Stomach (tissue), 4 donors: ENCODE measurements at regions not wholly inside any gene's neighbourhood (a gene's known extent, or its start where the extent isn't known, plus 50 kb on each side); places are given as distances from the start of the nearest gene placed in this dataset.

Experiments used
- POLR2AphosphoS5 ChIP-seq, 3 donors: sonication (generic); formaldehyde crosslinking; IDR thresholded peaks; one replicate each; pipeline ENCODE4 v1.6.1; 2016; ENCODE audit warnings: antibody characterized with exemption in 3 of 3
- TF ChIP-seq, protein P1 (sequence below), 7 experiments: fragments of 450-650 bp in 4 of 7; fragments of 200-600 bp in 3 of 7; sonication (generic) in 3 of 7; IDR thresholded peaks; one replicate each; pipeline ENCODE4 v1.5.1; 2016 to 2019; ENCODE audit warnings: antibody characterized with exemption in 7 of 7, control low read depth in 2 of 7, mild to moderate bottlenecking in 1 of 7

GRCh38 chr15:69576948-69577351 lies 124.3 kb downstream of the RPLP1 start:
- TF ChIP-seq, protein P1, sequence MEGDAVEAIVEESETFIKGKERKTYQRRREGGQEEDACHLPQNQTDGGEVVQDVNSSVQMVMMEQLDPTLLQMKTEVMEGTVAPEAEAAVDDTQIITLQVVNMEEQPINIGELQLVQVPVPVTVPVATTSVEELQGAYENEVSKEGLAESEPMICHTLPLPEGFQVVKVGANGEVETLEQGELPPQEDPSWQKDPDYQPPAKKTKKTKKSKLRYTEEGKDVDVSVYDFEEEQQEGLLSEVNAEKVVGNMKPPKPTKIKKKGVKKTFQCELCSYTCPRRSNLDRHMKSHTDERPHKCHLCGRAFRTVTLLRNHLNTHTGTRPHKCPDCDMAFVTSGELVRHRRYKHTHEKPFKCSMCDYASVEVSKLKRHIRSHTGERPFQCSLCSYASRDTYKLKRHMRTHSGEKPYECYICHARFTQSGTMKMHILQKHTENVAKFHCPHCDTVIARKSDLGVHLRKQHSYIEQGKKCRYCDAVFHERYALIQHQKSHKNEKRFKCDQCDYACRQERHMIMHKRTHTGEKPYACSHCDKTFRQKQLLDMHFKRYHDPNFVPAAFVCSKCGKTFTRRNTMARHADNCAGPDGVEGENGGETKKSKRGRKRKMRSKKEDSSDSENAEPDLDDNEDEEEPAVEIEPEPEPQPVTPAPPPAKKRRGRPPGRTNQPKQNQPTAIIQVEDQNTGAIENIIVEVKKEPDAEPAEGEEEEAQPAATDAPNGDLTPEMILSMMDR (IDR thresholded peaks at IDR 0.05), result peak in 1 of 7 experiments; percentile 7
- peak in 1 of 3 donors; percentile 25 for TF ChIP-seq POLR2AphosphoS5 (IDR thresholded peaks at IDR 0.05)
